HUES6 (cell line): ENCODE measurements at regions not wholly inside any gene's neighbourhood (a gene's known extent, or its start where the extent isn't known, plus 50 kb on each side); places are given as distances from the start of the nearest gene placed in this dataset.

Experiments
- H3K27ac ChIP-seq: 2 replicates; pipeline ENCODE4 v1.7.0; 2013; ENCODE audit warnings: low read depth, mild to moderate bottlenecking, low read length, inconsistent platforms
- H3K27me3 ChIP-seq: 2 replicates; pipeline ENCODE4 v1.6.1; 2013; ENCODE audit warnings: low read length; ENCODE audit not compliant: control insufficient read depth, insufficient read depth
- H3K36me3 ChIP-seq: 2 replicates; pipeline ENCODE4 v1.6.1; 2013; ENCODE audit warnings: low read length; ENCODE audit not compliant: control insufficient read depth, insufficient read depth
- H3K4me1 ChIP-seq: 2 replicates; pipeline ENCODE4 v1.6.1; 2013; ENCODE audit warnings: low read length; ENCODE audit not compliant: control insufficient read depth, insufficient read depth
- H3K4me3 ChIP-seq: 2 replicates; pipeline ENCODE4 v1.5.1; 2013; ENCODE audit warnings: low read depth, low read length
- H3K9ac ChIP-seq: one replicate; pipeline ENCODE4 v1.6.1; 2013; ENCODE audit warnings: mild to moderate bottlenecking, low read length
- H3K9me3 ChIP-seq: 2 replicates; pipeline ENCODE4 v1.6.1; 2013; ENCODE audit warnings: low read depth, low read length; ENCODE audit not compliant: control insufficient read depth, insufficient read depth

DNA sequence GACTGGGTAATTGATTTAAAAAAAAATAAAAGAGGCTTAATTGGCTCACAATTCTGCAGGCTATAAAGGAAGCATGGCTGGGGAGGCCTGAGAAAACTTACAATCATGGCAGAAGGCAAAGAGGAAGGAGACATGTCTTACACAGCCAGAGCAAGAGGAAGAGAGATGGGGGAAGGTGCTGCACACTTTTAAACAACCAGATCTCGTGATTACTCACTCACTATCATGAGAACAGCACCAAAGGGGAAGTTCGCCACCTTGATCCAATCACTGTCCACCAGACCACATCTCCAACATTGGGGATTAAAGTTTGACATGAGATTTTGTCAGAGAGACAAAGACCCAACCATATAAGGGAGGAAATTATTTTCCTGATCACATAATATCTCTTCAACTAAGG is 138.8 kb upstream of the NR4A3 start:
- H3K36me3 ChIP-seq, result peaks cover 3% of the 10 kb centered on the region; the same call in 1 of the 2 replicates
- H3K27ac ChIP-seq, result no peak overlapping the region
- H3K4me1 ChIP-seq, result no peaks in the 10 kb centered on the region
- H3K27me3 ChIP-seq, result no peaks in the 10 kb centered on the region
- no peak overlapping the region for H3K4me3 ChIP-seq
- 0 out of 2 replicates have a peak, but pooled peaks cover 15% of the 10 kb centered on the region for H3K9me3 ChIP-seq
- H3K9ac ChIP-seq, result no peak overlapping the region

DNA sequence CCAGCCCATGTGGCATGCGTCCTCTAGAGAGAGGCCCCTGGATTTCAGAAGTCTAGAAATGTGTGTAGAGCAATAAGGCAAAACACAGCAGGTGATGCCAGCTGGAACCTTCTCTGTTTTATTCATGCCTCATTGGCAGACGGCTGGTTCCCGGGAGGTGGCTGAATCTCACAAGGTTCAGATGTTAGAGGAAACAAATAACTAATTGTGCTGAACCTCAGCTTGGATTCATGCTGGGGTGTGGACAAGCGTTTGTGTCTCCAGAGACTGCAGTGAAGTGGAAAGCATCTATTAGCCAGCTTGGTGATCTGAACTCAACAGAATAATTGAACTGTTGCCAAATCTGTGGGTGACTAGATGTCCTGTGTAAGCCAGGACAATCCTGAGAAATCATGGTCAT is 131.1 kb upstream of the NR4A3 start:
- no peaks in the 10 kb centered on the region for H3K36me3 ChIP-seq
- H3K27me3 ChIP-seq, result no peaks in the 10 kb centered on the region
- no peak overlapping the region for H3K4me3 ChIP-seq

DNA sequence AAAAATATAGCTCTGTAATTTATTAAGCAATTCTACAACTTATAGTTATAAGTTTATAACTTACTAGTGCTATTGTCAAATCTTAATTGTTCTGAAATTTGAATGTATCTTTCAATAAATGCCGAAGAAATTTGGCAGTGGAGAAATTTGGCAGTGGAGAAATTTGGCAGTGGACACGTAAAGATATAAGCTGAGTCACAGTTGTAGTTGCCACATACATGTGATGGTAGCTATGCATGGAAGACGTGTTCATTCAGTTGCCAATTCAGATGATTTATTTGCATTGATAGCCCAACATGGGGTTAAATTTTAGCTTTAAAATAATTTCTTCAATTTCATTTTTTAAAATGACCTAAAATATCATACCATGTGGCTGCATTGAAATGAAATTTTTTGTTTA is 127.8 kb upstream of the NR4A3 start:
- Histone ChIP-seq H3K27me3 (no peaks in the 10 kb centered on the region), H3K4me1 (no peaks in the 10 kb centered on the region), H3K9ac (no peak overlapping the region), H3K36me3 (no peaks in the 10 kb centered on the region), H3K9me3 (peaks cover 5% of the 10 kb centered on the region), H3K4me3 (no peak overlapping the region), H3K27ac (no peak overlapping the region)

More for the DNA sequence above, 131.1 kb upstream of the NR4A3 start:
- H3K27ac ChIP-seq, result no peak overlapping the region
- no peak overlapping the region for H3K9ac ChIP-seq
- no peaks in the 10 kb centered on the region for H3K4me1 ChIP-seq
- H3K9me3 ChIP-seq, result no peaks in the 10 kb centered on the region

DNA sequence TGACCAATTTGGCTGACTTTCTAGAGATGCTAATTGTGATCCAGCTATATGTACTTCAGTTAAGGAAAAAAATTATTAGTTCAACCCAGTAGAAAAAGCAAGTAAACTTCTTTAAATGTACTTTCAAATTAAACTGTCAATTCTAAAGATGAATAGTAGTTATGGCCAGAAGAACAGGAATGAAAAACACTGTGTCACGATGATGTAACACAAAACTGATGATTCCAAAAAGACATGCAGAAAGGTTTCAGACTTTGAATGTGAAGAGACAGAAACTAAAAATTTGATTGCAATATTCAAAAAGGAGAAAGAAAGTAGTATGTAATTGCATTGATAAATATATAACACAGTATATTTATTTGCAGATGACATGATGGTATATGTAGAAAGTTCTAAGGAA is 127.3 kb upstream of the NR4A3 start:
- Histone ChIP-seq H3K9ac (no peak overlapping the region), H3K27ac (no peak overlapping the region)

DNA sequence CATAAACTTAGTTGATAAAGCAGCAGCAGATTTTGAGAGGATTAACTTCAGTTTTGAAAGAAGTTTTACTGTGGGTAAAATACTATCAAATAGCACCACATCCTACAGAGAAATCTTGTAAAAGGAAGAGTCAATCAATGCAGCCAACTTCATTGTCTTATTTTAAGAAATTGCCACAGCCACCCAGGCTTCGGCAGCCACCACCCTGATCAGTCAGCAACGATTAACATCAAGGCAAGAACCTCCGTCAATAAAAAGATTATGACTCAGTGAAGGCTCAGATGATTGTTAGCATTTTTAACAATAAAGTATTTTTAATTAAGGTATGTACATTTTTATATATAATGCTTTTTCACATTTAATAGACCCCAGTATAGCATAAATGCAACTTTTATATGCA is 122.3 kb upstream of the NR4A3 start:
- H3K4me3 ChIP-seq, result no peak overlapping the region
- peaks cover 16% of the 10 kb centered on the region for H3K9me3 ChIP-seq
- no peaks in the 10 kb centered on the region for H3K36me3 ChIP-seq
- H3K9ac ChIP-seq, result no peak overlapping the region
- H3K27me3 ChIP-seq, result no peaks in the 10 kb centered on the region
- H3K27ac ChIP-seq, result no peak overlapping the region
- H3K4me1 ChIP-seq, result no peaks in the 10 kb centered on the region

More for the DNA sequence above, 127.3 kb upstream of the NR4A3 start:
- Histone ChIP-seq H3K27me3 (no peaks in the 10 kb centered on the region), H3K4me1 (no peaks in the 10 kb centered on the region), H3K36me3 (no peaks in the 10 kb centered on the region), H3K9me3 (peaks cover 5% of the 10 kb centered on the region), H3K4me3 (no peak overlapping the region)

DNA sequence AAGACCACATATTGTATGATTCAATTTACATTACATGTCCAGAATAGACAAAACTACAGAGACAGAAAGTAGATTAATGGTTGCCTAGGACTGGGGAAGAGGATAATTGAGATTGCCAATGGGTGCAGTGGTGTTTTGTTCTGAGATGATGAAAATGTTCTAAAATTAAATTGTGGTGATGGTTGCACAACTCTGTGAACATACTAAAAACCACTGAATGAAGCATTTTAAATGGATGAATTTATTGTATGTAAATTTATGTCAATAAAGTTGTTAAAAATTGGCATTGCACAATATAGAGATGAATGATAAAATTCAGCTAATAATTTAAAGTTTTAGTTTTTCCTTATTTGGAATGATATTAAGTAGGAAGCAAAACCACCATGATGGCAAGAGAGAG is 109.5 kb upstream of the NR4A3 start:
- Histone ChIP-seq H3K27ac (no peak overlapping the region), H3K27me3 (no peaks in the 10 kb centered on the region), H3K9ac (no peak overlapping the region), H3K4me1 (no peaks in the 10 kb centered on the region), H3K9me3 (no peaks in the 10 kb centered on the region), H3K4me3 (no peak overlapping the region), H3K36me3 (no peaks in the 10 kb centered on the region)

DNA sequence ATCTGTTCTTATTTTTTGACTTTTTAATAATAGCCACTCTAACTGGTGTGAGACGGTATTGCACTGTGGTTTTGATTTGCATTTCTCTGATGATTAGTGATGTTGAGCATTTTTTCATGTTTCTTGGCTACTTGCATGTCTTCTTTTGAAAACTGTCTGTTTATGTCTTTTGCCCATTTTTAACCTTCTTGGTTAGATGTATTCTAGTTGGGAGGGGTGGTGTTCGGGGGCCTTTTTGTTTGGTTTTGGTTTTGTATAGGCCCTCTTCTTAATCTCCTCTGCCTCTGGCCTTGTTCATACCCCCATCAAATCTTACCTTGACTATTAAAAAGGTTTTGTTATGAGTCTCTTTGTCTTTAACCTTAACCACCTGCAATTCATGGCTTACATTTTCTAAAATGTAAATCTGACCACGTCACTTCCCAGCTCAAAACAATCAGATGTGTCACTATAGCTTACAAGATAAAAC is 107.8 kb upstream of the NR4A3 start:
- no peaks in the 10 kb centered on the region for H3K9me3 ChIP-seq
- no peak overlapping the region for H3K27ac ChIP-seq
- no peaks in the 10 kb centered on the region for H3K27me3 ChIP-seq
- no peak overlapping the region for H3K9ac ChIP-seq
- no peaks in the 10 kb centered on the region for H3K36me3 ChIP-seq
- no peak overlapping the region for H3K4me3 ChIP-seq
- H3K4me1 ChIP-seq, result no peaks in the 10 kb centered on the region

DNA sequence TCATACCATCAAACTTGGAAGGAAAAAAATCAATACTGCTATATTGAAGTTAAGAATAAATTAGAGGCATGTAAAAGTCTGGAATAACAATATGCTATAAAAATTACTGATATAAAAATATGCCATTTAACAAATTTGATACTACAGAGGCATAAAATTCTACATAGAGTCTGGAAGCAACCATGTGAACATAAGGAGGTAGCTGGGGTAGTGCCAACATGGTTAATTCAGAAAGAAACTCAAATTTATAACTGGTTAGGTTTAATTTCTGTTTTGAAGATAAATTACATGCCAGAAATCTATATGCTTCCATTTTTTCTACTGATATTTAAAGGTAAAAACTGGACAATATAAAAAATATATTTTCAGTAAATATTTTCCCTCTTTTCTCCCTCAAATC is 103.1 kb upstream of the NR4A3 start:
- Histone ChIP-seq H3K4me3 (no peak overlapping the region), H3K9me3 (0 out of 2 replicates have a peak, but pooled peaks cover 3% of the 10 kb centered on the region), H3K36me3 (no peaks in the 10 kb centered on the region), H3K27me3 (no peaks in the 10 kb centered on the region), H3K9ac (no peak overlapping the region), H3K4me1 (peaks cover 11% of the 10 kb centered on the region), H3K27ac (no peak overlapping the region)

DNA sequence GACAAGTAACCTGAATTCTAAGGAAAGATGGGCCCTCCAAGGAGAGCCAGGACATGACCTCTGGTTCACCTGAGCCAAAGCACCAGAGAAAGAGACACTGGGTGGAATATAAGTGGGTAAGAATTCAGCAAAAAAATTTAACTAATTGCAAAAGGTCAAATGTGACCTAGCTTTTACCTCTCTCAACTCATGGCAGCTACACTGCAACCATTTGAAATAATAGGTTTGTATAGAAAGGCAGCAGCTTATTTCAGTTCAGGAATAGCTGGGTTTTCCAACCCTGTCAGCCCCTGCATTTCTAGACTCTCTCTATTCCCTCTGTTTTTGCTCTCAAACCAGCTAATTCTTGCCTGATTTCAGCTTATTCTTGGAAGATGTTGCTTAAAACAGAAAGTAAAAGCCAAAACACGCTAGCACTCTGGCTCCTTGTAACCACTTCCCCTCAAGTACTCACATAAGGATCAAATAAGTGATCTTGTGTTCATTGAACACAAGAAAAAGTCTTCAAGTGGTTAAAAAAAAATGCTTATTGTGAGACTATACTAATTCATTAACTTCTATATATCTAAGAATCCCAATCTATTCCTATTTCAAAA is 101.1 kb upstream of the NR4A3 start:
- Histone ChIP-seq H3K9me3 (0 out of 2 replicates have a peak, but pooled peaks cover 3% of the 10 kb centered on the region), H3K4me1 (peaks cover 15% of the 10 kb centered on the region), H3K27ac (no peak overlapping the region), H3K36me3 (no peaks in the 10 kb centered on the region), H3K27me3 (no peaks in the 10 kb centered on the region), H3K9ac (no peak overlapping the region), H3K4me3 (no peak overlapping the region)

DNA sequence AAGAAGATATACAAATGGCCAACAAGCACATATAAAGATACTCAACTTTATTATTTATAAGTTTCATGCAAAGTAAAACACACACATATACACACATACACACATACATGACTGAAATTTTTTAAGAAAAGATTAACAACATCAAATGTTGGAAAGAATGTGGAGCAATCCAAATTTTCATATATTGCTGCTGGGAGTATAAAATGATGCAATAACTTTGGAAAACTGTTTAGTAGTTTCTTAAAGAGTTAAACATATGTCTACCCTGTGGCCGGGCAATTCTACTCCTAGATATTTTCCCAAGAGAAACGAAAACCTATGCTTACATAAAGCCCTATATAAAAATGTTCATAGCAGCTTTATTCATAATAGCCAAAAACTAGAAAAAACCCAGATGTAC is 99.8 kb upstream of the NR4A3 start:
- no peak overlapping the region for H3K4me3 ChIP-seq
- H3K27ac ChIP-seq, result no peak overlapping the region
- H3K9ac ChIP-seq, result no peak overlapping the region
- 0 out of 2 replicates have a peak, but pooled peaks cover 3% of the 10 kb centered on the region for H3K9me3 ChIP-seq
- H3K4me1 ChIP-seq, result peaks cover 27% of the 10 kb centered on the region
- no peaks in the 10 kb centered on the region for H3K27me3 ChIP-seq
- H3K36me3 ChIP-seq, result no peaks in the 10 kb centered on the region

DNA sequence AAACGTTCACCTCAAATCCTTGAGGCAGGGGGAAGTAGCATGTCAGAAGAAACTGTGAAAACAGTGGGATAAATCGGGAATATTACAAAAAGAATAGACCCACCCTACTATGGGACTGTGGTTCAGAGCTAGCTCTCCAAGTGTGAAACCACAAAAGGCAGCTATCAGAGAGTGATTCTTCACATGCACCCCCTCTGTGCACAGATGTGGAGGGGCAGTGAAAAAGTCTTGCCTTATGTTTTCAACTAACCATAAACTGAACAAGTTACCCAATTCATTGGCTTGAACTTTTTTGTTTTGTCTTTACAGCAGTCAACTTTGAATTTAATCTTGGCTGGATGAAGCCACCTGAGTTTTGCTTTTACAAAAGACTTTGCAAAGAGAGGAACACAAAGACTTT is 98.8 kb upstream of the NR4A3 start:
- Histone ChIP-seq H3K27ac (0 out of 2 replicates have a peak overlapping the region, but pooled peaks have one; percentile 32), H3K4me3 (0 out of 2 replicates have a peak overlapping the region, but pooled peaks have one; percentile 0), H3K9me3 (0 out of 2 replicates have a peak, but pooled peaks cover 3% of the 10 kb centered on the region), H3K27me3 (no peaks in the 10 kb centered on the region), H3K36me3 (no peaks in the 10 kb centered on the region), H3K9ac (no peak overlapping the region), H3K4me1 (peaks cover 29% of the 10 kb centered on the region)
